ENCODE measurements at regions not wholly inside any gene's neighbourhood (a gene's known extent, or its start where the extent isn't known, plus 50 kb on each side); places are given as distances from the start of the nearest gene placed in this dataset.

GRCh38 chr20:52619671-52620070 lies 352.5 kb upstream of the TSHZ2 start:
- no peak for DNase-seq

DNA sequence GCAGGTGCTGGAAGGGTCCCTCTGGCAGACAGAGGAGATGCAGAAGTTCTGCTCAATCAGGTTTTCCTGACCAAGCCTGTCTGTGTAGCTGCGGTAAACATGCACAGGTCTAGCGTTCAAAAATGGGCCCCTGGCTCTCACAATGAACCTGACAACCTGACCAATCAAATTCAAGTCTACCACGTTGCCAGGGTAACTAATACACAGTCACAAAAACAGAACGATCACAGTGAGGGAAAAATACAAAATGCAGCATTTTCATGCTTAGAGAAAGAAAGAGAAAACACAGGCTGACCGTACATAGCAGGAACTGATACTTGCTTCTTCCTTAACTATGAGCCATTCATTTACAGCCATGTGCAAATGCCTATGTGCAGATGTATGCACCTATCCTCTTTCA lies 353.1 kb upstream of the TSHZ2 start:
- no peak for DNase-seq

DNA sequence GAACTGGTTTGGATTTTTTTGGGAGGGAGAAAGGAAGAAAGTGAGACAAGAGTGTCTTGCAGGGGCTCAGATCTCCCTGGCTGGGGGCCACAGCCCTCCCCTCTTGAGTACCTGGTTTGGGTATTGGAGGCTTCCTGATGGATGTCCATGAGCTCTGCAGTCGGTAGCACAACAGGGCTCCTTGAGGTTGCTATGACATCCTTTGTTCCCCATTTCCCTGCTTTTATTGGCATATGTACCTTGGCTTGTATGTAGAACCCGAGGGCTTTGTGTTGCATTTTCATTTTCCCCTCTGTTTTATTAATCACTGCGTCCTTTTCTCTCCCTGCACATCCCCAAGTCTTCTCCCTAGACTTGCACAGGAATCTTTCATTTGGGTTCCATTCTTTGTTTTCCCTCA lies 355.5 kb upstream of the TSHZ2 start:
- DNase-seq = no peak

GRCh38 chr20:52614051-52614863 lies 357.9 kb upstream of the TSHZ2 start:
- DNase-seq = no peak

DNA sequence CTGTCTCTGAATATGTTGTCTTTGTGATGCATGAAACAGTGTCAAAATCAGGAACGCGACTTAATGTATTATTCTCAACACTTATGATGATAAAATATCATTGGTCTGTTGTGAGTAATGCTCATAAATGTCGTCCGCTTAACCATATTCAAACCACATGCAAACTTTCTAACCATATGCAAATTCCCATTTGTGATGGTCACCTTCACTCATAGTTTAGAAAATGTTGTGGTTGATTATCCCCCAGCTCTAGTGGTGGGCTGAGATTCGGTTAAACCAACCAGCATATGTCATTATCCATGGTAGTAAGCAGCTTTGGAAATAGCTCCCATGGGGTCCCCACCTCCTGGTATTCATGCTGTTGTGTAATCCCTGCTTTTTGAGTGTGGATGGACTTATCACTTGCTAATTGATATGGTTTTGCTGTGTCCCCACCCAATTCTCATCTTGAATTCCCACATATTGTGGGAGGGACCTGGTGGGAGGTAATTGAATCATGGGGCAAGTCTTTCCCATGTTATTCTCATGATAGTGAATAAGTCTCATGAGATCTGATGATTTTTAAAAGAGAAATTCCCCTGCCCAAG lies 360.0 kb upstream of the TSHZ2 start:
- no peak for DNase-seq

- no peak for DNase-seq
Measured at GRCh38 chr20:52610749-52611148, 361.4 kb upstream of the TSHZ2 start.

DNA sequence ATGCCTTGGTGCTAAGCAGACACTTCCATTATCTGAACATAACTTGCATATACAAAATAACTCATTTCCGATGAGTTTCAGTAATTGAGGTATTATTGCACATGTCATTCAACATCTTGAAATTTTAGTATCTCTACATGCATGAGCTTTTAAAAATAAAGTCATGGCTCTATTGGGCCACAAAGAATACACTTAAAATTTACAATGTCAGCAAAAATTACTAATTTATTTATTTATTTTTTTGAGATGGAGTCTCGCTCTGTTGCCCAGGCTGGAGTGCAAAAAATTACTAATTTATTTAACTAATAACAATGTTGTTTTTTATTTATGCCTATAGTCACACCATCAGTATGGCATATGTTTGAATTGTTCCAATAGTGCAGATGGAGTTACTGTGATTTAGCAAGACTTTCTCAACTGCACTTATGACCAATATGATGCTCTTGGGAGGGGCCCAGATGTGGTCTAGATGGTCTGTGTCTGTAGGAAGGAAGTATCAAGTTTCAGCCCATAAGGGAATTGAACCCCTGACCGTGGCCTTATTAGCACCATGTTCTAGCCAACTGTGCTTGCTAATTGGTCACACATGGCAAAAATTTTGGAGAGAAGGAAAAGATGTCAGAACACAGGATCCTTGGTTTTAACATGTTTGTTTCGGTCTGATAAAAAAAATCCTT lies 370.7 kb upstream of the TSHZ2 start:
- no peak for DNase-seq

GRCh38 chr20:52596256-52596655 lies 375.9 kb upstream of the TSHZ2 start:
- DNase-seq = no peak

- DNase-seq = no peak
Measured at GRCh38 chr20:52595518-52595917, 376.6 kb upstream of the TSHZ2 start.

- no peak for DNase-seq
Measured at GRCh38 chr20:52593654-52594053, 378.5 kb upstream of the TSHZ2 start.

DNA sequence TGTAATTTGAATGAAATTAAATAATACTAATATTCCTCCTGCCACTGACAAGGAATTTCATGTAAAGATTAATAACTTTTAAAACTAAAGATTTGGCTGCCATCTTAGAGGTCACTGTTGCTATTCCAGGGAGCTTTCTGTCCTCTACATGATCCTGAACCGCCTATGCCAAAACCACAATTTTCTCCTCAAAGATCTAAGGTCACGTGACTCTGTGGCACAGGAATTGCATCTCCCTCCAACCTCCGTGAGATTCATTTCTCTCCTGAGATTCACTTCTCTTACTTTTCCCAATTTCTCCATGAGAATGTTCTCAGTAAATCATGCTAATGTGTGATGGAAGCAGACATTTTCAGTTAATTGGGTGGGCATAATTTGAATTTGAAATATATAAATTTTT lies 379.6 kb upstream of the TSHZ2 start:
- no peak for DNase-seq

DNA sequence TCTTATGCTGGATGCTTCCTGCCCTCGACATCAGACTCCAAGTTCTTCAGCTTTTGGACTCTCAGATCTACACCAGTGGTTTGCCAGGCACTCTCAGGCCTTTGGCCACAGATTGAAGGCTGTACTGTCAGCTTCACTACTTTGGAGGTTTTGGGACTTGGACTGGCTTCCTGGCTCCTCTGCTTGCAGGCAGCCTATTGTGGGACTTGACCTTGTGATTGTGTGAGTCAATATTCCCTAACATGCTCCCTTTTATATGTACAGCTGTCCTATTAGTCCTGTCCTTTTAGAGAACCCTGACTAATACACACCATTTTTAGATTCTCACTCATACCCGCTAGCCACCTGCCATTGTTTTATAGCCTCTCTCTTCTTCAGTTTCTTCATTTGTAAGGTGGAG lies 382.1 kb upstream of the TSHZ2 start:
- DNase-seq = no peak

- no peak for DNase-seq
Measured at GRCh38 chr20:52589251-52589812, 382.8 kb upstream of the TSHZ2 start.

DNA sequence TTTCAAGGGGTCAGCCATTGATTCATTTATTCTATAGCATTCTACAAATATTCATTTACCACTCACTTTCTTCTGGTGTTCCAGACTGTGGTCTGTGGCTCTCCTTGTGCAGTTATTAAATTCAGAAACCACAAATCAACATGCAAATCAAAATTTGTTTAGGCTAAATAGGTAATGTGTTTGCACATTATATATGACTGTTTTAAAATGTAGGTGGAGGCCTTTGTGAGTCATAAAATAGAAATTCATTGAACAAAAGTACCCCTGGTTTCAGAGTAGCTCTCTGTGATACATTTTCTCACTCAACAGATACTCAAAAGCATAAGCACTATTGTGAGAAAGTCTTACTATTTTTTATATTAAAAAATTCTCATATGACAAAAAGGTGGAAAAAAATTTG lies 385.5 kb upstream of the TSHZ2 start:
- DNase-seq = no peak

DNA sequence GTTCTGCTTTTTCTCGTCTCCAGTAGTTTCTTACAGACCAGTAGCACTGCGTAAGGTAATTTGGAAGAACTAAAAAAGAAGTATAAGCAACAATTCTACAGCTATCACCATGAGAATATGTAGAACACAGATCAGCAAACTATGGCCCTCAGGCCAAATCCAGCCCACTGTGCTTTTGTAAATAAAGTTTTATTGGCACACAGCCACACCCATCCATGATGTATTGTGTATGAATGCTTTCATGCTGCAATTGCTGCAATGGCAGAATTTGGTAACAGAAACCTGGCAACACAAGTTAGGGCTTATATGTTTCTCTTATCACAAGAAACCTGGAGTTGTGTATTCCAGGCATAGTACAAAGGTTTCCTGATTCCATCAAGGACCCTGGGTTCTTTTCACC lies 386.8 kb upstream of the TSHZ2 start:
- DNase-seq = no peak

DNA sequence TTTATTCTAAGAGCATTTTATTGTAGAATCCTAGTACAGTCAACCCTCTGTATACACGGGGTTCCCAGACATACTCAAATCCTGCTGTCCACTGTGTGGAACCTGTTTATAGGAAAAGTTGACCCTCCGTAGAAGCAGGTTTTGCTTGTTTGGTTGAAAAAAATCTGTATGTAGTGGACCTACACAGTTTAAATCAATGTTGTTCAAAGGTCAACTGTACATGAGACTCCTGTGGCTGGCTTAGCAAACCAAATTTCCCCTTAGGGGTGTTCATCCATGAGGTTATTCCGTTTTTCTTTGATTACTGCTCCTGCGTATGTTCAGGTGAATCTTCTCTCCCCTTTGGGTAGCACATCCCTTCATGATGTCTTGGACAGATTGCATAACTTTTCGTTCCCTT lies 387.0 kb upstream of the ZFP64 start:
- no peak for DNase-seq

DNA sequence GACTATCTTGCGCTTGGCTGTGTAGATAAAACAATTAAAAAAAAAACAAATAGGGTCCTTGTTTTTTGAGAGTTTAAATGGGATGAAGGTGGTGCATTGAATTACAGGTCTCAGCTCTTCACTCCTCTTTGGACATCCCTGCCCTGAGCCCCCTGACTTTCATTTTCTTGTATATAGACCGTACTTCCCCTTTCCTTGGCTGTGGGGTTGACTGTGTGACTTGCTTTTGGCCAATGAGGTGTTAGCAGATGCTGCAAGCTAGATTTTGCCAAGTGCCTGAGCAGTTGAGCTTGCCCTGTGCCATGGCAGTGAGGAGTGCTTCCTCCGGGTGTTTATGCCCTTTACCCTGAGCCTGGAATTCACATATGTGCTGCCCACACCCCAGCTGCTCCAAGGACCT lies 386.1 kb upstream of the ZFP64 start:
- no peak for DNase-seq

GRCh38 chr20:52572687-52573086 lies 381.1 kb upstream of the ZFP64 start:
- no peak for DNase-seq

DNA sequence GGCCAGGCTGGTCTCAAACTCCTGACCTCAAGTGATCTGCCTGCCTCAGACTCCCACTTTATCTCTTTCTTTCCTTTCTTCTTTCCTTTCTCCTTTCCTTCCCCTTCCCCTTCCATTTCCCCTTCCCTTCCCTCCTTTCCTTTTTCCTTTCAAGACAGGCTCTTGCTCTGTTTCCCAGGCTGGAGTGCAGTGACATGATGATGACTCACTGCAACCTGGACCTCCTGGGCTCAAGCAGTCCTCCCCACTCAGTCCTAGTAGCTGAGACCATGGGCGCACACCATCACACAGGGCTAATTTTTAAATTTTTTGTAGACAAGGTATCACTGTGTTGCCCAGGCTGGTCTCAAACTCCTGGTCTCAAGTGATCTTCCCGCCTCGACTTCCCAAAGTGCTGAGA lies 377.6 kb upstream of the ZFP64 start:
- DNase-seq = no peak

- DNase-seq = no peak
Measured at GRCh38 chr20:52565614-52566013, 374.0 kb upstream of the ZFP64 start.

DNA sequence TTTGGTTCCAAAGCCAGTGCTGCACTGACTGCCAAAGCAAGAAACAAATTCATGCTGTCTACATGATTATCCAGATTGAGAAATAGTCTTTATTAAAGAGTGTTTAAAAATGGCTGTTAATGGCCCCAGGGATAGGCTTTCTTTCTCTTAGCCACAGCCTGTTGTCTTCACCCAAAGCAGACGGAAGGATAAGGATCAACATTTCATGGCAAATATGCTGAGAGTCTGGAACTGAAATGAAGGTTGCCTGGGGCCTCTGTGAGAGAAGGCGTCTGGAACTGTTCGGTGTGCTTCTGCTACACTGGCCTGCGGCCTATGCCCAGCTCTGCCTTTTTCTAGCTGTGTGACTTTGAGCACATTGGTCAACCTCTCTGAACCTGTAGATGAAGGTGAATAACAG lies 373.0 kb upstream of the ZFP64 start:
- no peak for DNase-seq

DNA sequence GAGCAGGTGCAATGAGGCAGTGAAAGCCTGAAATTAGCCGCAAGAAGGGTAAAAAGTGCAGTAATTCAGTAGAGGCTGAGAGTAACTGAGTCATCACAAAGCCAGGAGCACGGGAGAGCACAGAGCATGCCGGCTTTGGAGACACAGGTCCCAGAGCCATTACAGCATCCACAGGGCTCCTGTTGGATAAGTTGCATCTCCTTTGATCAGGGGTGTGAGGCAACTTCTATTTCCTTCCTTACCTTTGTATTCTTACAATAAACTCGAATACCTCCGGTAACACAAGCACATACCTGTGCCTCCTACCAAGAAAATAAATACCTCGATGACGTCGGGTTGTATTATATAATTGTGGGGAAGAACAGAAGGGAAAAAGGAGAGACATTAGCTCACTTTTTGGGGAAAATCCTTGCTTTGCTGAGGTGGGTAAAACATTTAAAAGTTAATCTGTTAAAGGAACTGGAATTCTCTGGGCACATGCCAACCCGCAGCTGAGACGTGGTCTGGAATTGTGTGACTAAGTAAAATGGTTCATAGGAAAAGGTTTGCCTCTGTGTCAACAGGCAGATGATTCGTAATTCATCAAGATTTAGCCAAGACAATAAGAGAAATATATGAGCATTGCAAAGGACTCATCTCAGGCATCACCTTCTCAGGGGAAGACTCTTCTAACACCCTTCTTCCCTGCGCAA lies 360.7 kb upstream of the ZFP64 start:
- no peak for DNase-seq

GRCh38 chr20:52542131-52542530 lies 350.6 kb upstream of the ZFP64 start:
- no peak for DNase-seq

Data from 8988T (cell line).